AG10803 (cell line): ENCODE measurements at regions not wholly inside any gene's neighbourhood (a gene's known extent, or its start where the extent isn't known, plus 50 kb on each side); places are given as distances from the start of the nearest gene placed in this dataset.
"Not testable (repeated sequence)": the region's sequence is repeated elsewhere in the genome, so short reads cannot be mapped to it uniquely, and the experiment has no call there.

Experiments used
- DNase-seq: peaks from one replicate; pipeline ENCODE4 v3.0.0; 2010; ENCODE audit warnings: low read depth
- H3K4me3 ChIP-seq: 2 replicates; pipeline ENCODE4 v1.5.1; 2011; ENCODE audit warnings: mild to moderate bottlenecking, low read length, control low read depth
- CTCF ChIP-seq: conservative IDR thresholded peaks from 2 replicates; pipeline ENCODE4 v1.5.1; 2011; ENCODE audit warnings: mild to moderate bottlenecking, low read length, control low read depth, inconsistent platforms

GRCh38 chr1:242966892-242967291 lies 288.2 kb downstream of the CEP170 start:
- H3K4me3 ChIP-seq = no peak overlapping the region
- no peak for TF ChIP-seq CTCF
- DNase-seq = no peak

- DNase-seq, H3K4me3 ChIP-seq: not testable (repeated sequence)
Observed at GRCh38 chr1:242959397-242959796, 295.7 kb downstream of the CEP170 start.

- DNase-seq, H3K4me3 ChIP-seq: not testable (repeated sequence)
Observed at GRCh38 chr1:242954945-242955344, 300.1 kb downstream of the CEP170 start.

- TF ChIP-seq CTCF = no peak
- no peak for DNase-seq
- H3K4me3 ChIP-seq = no peak overlapping the region
Observed at GRCh38 chr1:242946206-242946605, 308.9 kb downstream of the CEP170 start.

GRCh38 chr1:242936725-242937124 lies 318.4 kb downstream of the CEP170 start:
- H3K4me3 ChIP-seq, DNase-seq: not testable (repeated sequence)

- not testable (repeated sequence) for DNase-seq, H3K4me3 ChIP-seq
Observed at GRCh38 chr1:242924717-242925116, 330.4 kb downstream of the CEP170 start.

- not testable (repeated sequence) for H3K4me3 ChIP-seq, DNase-seq
Observed at GRCh38 chr1:242923603-242924002, 331.5 kb downstream of the CEP170 start.

GRCh38 chr1:242914729-242915128 lies 340.4 kb downstream of the CEP170 start:
- not testable (repeated sequence) for H3K4me3 ChIP-seq, DNase-seq

GRCh38 chr1:242912855-242913254 lies 342.2 kb downstream of the CEP170 start:
- H3K4me3 ChIP-seq, DNase-seq: not testable (repeated sequence)

- H3K4me3 ChIP-seq, DNase-seq: not testable (repeated sequence)
Observed at GRCh38 chr1:242900558-242900957, 354.5 kb downstream of the CEP170 start.

GRCh38 chr1:242890192-242890741 lies 364.8 kb downstream of the CEP170 start:
- DNase-seq = no peak
- no peak overlapping the region for H3K4me3 ChIP-seq
- no peak for TF ChIP-seq CTCF

GRCh38 chr1:242886137-242886536 lies 361.6 kb upstream of the PLD5 start:
- H3K4me3 ChIP-seq = no peak overlapping the region
- no peak for DNase-seq
- no peak for TF ChIP-seq CTCF

GRCh38 chr1:242880022-242880421 lies 355.5 kb upstream of the PLD5 start:
- H3K4me3 ChIP-seq, DNase-seq: not testable (repeated sequence)
